OCI-LY7 (cell line): ENCODE measurements at regions not wholly inside any gene's neighbourhood (a gene's known extent, or its start where the extent isn't known, plus 50 kb on each side); places are given as distances from the start of the nearest gene placed in this dataset.

Experiments
- CTCF ChIP-seq: fragments of 200-600 bp; sonication (generic); conservative IDR thresholded peaks from 2 replicates; pipeline ENCODE4 v1.5.1; 2014; ENCODE audit warnings: mild to moderate bottlenecking, antibody characterized with exemption, low read length, moderate library complexity, mixed read lengths
- EZH2phosphoT487 ChIP-seq: fragments of 200-600 bp; sonication (generic); IDR thresholded peaks from 2 replicates; pipeline ENCODE4 v1.6.1; 2018; ENCODE audit warnings: low read depth, borderline replicate concordance, mild to moderate bottlenecking, mixed run types, antibody characterized with exemption, low read length, moderate library complexity, mixed read lengths

GRCh38 chr1:58158016-58158415 lies 388.5 kb downstream of the OMA1 start:
- TF ChIP-seq CTCF (no peak), EZH2phosphoT487 (no peak)
